IPS-15b (cell line): ENCODE measurements at regions not wholly inside any gene's neighbourhood (a gene's known extent, or its start where the extent isn't known, plus 50 kb on each side); places are given as distances from the start of the nearest gene placed in this dataset.
A peak's percentile ranks its signal among the peaks of the same experiment; 100 is the strongest.

ENCODE experiments used
- H3K27me3 ChIP-seq: one replicate; pipeline ENCODE4 v1.6.1; 2013; ENCODE audit warnings: low read length; ENCODE audit not compliant: control insufficient read depth, insufficient read depth
- H3K36me3 ChIP-seq: one replicate; pipeline ENCODE4 v1.6.1; 2013; ENCODE audit warnings: low read length; ENCODE audit not compliant: control insufficient read depth, insufficient read depth
- H3K4me1 ChIP-seq: one replicate; pipeline ENCODE4 v1.6.1; 2013; ENCODE audit warnings: mild to moderate bottlenecking, low read length; ENCODE audit not compliant: control insufficient read depth, insufficient read depth
- H3K4me3 ChIP-seq: one replicate; pipeline ENCODE4 v1.5.1; 2013; ENCODE audit warnings: low read depth, low read length
- H3K9ac ChIP-seq: one replicate; pipeline ENCODE4 v1.6.1; 2013; ENCODE audit warnings: low read depth, mild to moderate bottlenecking, low read length
- H3K9me3 ChIP-seq: one replicate; pipeline ENCODE4 v1.6.1; 2013; ENCODE audit warnings: mild to moderate bottlenecking, low read length; ENCODE audit not compliant: control insufficient read depth, insufficient read depth

GRCh38 chr2:5942204-5942603, 250.0 kb downstream of the SOX11 start:
- H3K36me3 ChIP-seq = no peaks in the 10 kb centered on the region
- no peaks in the 10 kb centered on the region for H3K9me3 ChIP-seq
- H3K4me1 ChIP-seq = peaks cover 25% of the 10 kb centered on the region
- no peaks in the 10 kb centered on the region for H3K27me3 ChIP-seq
- H3K4me3 ChIP-seq = no peak overlapping the region
- H3K9ac ChIP-seq = no peak overlapping the region

GRCh38 chr2:5945742-5946141, 253.6 kb downstream of the SOX11 start:
- Histone ChIP-seq H3K36me3 (no peaks in the 10 kb centered on the region), H3K27me3 (no peaks in the 10 kb centered on the region), H3K9ac (no peak overlapping the region), H3K9me3 (no peaks in the 10 kb centered on the region), H3K4me1 (peaks cover 15% of the 10 kb centered on the region), H3K4me3 (no peak overlapping the region)

GRCh38 chr2:5946225-5947115, 254.3 kb downstream of the SOX11 start:
- Histone ChIP-seq H3K36me3 (no peaks in the 10 kb centered on the region), H3K4me3 (peak overlapping the region; percentile 35), H3K9ac (no peak overlapping the region), H3K4me1 (peaks cover 15% of the 10 kb centered on the region), H3K9me3 (no peaks in the 10 kb centered on the region), H3K27me3 (no peaks in the 10 kb centered on the region)

- H3K36me3 ChIP-seq = no peaks in the 10 kb centered on the region
- no peaks in the 10 kb centered on the region for H3K9me3 ChIP-seq
- H3K4me1 ChIP-seq = peaks cover 11% of the 10 kb centered on the region
- no peak overlapping the region for H3K9ac ChIP-seq
- no peaks in the 10 kb centered on the region for H3K27me3 ChIP-seq
- H3K4me3 ChIP-seq = no peak overlapping the region
Observed at GRCh38 chr2:5950736-5951135, 258.6 kb downstream of the SOX11 start.

GRCh38 chr2:5951471-5951870, 259.3 kb downstream of the SOX11 start:
- H3K9ac ChIP-seq = no peak overlapping the region
- H3K36me3 ChIP-seq = no peaks in the 10 kb centered on the region
- no peaks in the 10 kb centered on the region for H3K27me3 ChIP-seq
- H3K9me3 ChIP-seq = no peaks in the 10 kb centered on the region
- no peak overlapping the region for H3K4me3 ChIP-seq
- H3K4me1 ChIP-seq = peaks cover 5% of the 10 kb centered on the region

- no peaks in the 10 kb centered on the region for H3K9me3 ChIP-seq
- H3K4me3 ChIP-seq = no peak overlapping the region
- H3K9ac ChIP-seq = no peak overlapping the region
- no peaks in the 10 kb centered on the region for H3K27me3 ChIP-seq
- H3K36me3 ChIP-seq = no peaks in the 10 kb centered on the region
- H3K4me1 ChIP-seq = no peaks in the 10 kb centered on the region
Observed at GRCh38 chr2:5953525-5953924, 261.3 kb downstream of the SOX11 start.

- Histone ChIP-seq H3K4me3 (no peak overlapping the region), H3K4me1 (no peaks in the 10 kb centered on the region), H3K9me3 (no peaks in the 10 kb centered on the region), H3K9ac (no peak overlapping the region), H3K27me3 (no peaks in the 10 kb centered on the region), H3K36me3 (no peaks in the 10 kb centered on the region)
Observed at GRCh38 chr2:5954509-5954908, 262.3 kb downstream of the SOX11 start.

GRCh38 chr2:5955921-5956320, 263.7 kb downstream of the SOX11 start:
- H3K9ac ChIP-seq = no peak overlapping the region
- no peak overlapping the region for H3K4me3 ChIP-seq
- no peaks in the 10 kb centered on the region for H3K4me1 ChIP-seq
- H3K27me3 ChIP-seq = no peaks in the 10 kb centered on the region
- no peaks in the 10 kb centered on the region for H3K9me3 ChIP-seq
- H3K36me3 ChIP-seq = no peaks in the 10 kb centered on the region

GRCh38 chr2:5959836-5960820, 267.9 kb downstream of the SOX11 start:
- Histone ChIP-seq H3K9me3 (no peaks in the 10 kb centered on the region), H3K27me3 (no peaks in the 10 kb centered on the region), H3K9ac (no peak overlapping the region), H3K4me3 (no peak overlapping the region), H3K4me1 (no peaks in the 10 kb centered on the region), H3K36me3 (no peaks in the 10 kb centered on the region)

GRCh38 chr2:5967506-5967905, 275.3 kb downstream of the SOX11 start:
- Histone ChIP-seq H3K9me3 (no peaks in the 10 kb centered on the region), H3K9ac (no peak overlapping the region)

GRCh38 chr2:5969303-5969702, 277.1 kb downstream of the SOX11 start:
- Histone ChIP-seq H3K4me3 (no peak overlapping the region), H3K9me3 (no peaks in the 10 kb centered on the region), H3K4me1 (peaks cover 2% of the 10 kb centered on the region)

More at GRCh38 chr2:5967506-5967905, 275.3 kb downstream of the SOX11 start:
- no peak overlapping the region for H3K4me3 ChIP-seq
- no peaks in the 10 kb centered on the region for H3K4me1 ChIP-seq
- no peaks in the 10 kb centered on the region for H3K36me3 ChIP-seq
- no peaks in the 10 kb centered on the region for H3K27me3 ChIP-seq

More at GRCh38 chr2:5969303-5969702, 277.1 kb downstream of the SOX11 start:
- Histone ChIP-seq H3K36me3 (no peaks in the 10 kb centered on the region), H3K27me3 (no peaks in the 10 kb centered on the region), H3K9ac (no peak overlapping the region)
